ENCODE measurements at regions not wholly inside any gene's neighbourhood (a gene's known extent, or its start where the extent isn't known, plus 50 kb on each side); places are given as distances from the start of the nearest gene placed in this dataset.

DNA sequence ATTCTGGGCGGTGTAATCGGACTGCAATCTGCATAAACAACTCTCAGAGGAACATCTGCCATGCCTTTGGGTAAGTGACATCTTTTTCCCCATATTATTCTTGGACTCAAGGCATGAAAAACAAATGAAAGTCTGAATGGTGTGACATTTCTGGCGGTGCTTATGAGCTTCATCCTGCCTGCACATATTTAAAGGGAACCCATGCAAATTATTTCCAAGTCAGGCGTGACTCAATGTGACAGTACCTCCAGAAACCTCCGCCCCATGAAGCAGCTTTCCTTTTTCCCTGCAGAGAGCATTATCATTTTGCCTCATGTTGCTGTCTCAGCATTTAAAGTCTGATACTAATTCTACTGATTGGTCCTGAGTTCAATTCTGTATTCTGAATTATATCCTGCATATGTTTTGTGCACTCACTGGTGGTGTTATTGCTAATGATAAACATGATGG is 585.4 kb downstream of the SNAPC1 start:
- no peak for DNase-seq (ENCODE audit: extremely low read depth in 1 of 2, low read depth in 1 of 2)

GRCh38 chr14:62357362-62357761 is 595.1 kb downstream of the SNAPC1 start:
- no peak for DNase-seq (ENCODE audit: extremely low read depth in 1 of 2, low read depth in 1 of 2)

DNA sequence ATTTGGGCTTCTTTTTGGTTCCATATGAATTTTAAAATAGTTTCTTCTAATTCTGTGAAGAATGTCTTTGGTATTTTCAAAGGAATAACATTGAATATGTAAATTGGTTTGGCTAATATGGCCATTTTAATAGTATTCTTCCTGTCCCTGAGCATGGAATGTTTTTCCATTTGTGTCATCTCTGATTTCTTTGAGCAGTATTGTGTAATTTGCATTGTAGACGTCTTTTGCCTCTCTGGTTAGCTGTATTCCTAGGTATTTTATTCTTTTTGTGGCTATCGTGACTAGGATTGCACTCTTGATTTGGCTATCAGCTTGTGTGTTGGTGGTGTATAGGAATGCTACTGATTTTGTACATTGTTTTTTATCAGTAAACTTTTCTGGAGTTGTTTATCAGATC is 601.9 kb downstream of the SNAPC1 start:
- DNase-seq (ENCODE audit: extremely low read depth in 1 of 2, low read depth in 1 of 2): no peak

DNA sequence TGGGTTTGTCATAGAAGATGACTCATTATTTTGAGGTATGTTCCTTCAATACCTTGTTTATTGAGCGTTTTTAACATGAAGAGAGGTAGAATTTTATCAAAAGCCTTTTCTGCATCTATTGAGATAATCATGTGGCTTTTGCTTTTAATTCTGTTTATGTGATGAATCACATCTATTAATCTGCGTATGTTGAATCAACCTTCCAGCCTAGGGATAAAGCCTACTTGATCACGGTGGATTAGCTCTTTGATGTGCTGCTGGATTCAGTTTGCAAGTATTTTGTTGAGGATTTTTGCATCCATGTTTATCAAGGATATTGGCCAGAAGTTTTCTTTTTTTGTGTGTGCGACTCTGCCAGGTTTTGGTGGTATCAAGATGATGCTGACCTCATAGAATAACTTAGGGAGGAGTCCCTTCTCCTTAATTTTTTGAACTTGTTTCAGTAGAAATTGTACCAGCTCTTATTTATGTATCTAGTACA is 602.6 kb downstream of the SNAPC1 start:
- no peak for DNase-seq (ENCODE audit: extremely low read depth in 1 of 2, low read depth in 1 of 2)

DNA sequence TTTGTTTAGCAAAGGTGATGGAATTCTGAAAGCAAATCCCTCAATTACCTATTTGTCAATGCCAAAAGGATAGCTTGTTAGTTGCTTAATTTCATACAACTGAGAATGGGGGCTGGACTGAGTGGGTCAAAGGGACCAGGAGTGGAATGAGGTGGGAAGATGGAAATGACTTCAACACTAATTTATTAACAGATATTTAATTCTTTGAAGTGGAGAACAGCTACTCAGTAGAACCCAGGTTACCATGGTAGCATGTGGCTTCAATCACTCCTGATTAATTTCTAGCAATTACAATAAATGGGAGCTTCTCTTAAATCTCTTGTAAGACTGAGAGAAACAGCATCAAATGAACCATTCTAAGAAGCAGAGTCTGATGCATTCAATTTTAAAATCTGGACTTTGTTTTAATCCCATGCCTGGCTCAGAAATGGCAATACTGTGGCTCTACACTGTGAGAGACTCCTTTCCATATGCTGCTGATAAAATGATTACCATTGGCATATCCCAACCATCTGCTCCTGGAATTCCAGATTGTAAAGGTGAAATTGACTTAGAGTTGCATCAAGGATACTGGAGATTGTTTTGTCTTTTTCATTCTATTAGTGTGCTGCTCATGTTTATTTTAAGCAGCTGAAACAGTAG is 607.8 kb downstream of the SNAPC1 start:
- no peak for DNase-seq (ENCODE audit: extremely low read depth in 1 of 2, low read depth in 1 of 2)

DNA sequence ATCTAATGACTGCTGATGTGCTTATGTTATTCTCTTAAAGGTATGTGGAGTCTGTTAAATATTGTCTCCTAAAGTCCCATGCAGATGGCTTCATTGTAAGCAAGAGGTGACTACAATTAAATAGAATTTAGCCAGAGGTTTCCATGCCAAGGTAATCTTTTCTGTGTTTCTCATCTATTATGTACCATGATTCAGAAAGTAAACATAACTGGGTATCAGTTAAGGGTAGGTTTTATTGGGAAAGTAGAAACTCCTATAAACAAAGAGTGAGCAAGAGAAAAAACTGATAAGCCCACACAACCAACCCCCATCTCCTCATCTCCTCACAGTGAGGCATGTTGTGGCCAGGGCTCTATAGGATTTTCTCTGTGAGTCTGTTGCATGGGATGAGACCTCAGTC is 611.7 kb downstream of the SNAPC1 start:
- no peak for DNase-seq (ENCODE audit: extremely low read depth in 1 of 2, low read depth in 1 of 2)

DNA sequence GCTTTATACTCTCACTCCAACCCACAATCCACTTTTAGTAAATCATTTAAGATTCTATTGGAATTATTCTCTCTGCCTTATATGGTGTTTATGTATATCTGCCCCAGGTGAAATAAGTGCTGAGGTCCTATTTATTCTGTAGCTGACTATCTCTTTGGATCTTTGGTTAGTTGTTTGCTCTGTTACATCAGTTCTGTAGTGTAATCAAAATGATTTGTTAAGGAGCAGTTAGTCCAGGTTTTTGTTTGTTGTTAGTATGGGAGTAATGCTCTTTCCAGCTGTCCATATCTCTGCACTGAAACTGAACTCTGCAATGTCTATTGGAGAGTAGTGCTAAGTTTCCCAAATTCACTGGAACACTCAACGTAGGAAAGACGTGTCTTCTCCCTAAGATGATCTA is 615.8 kb downstream of the SNAPC1 start:
- no peak for DNase-seq (ENCODE audit: extremely low read depth in 1 of 2, low read depth in 1 of 2)

GRCh38 chr14:62381311-62382070 is 619.3 kb downstream of the SNAPC1 start:
- no peak for DNase-seq (ENCODE audit: extremely low read depth in 1 of 2, low read depth in 1 of 2)

DNA sequence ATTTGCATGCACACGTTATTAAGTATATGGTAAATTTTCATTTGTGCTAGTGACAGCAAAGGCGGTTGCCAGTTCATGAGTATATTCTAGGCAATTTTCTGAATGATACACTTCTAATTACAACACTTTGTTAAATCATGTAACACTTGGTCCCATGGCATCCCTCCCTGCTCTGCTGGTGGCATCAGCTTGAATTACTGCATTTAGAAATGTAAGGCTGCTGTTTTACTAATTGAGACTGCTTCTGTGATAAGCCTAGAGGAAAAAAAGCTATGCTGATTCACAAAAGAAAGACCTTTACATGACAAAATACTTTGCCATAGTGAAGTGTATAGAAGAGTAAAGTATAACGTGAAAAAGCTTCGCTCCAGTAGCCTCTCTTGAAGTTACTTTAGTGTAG is 636.1 kb downstream of the KCNH5 start:
- DNase-seq (ENCODE audit: extremely low read depth in 1 of 2, low read depth in 1 of 2): no peak

DNA sequence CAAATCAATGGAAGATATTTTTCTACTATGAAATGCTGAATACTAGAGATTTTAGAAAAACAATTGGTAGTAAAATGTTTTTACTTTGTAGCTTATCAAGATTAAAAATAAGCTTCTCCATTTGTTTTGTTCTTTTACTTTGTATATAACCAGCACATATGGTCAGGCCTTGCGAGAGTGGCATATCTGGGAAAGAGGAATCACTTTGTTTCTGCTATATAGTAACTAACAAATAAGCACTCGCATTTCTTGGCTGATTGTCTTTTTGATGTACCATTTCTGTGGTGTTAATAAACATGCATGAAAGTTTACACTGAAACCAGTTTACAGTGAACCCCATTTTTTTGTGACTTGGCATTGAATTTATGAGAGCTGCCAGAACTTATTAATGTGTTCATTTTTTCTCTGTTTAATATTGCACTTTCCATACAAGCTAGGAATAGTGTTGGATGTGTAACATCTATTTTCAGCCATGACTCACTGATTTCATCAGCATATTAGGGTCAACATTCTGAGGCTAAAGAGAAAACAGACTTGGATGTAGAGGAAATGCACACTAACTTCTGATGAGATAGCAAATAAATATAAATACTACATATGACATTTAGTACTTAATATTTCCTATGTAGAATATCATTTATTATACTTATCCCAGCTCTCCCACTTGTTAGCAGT is 635.5 kb downstream of the KCNH5 start:
- no peak for DNase-seq (ENCODE audit: extremely low read depth in 1 of 2, low read depth in 1 of 2)

- no peak for DNase-seq (ENCODE audit: extremely low read depth in 1 of 2, low read depth in 1 of 2)
Observed at GRCh38 chr14:62420847-62421246, 624.4 kb downstream of the KCNH5 start.

GRCh38 chr14:62428429-62429203 is 616.6 kb downstream of the KCNH5 start:
- no peak for DNase-seq (ENCODE audit: extremely low read depth in 1 of 2, low read depth in 1 of 2)

- DNase-seq (ENCODE audit: extremely low read depth in 1 of 2, low read depth in 1 of 2): no peak
Observed at GRCh38 chr14:62429683-62430082, 615.6 kb downstream of the KCNH5 start.

- DNase-seq (ENCODE audit: extremely low read depth in 1 of 2, low read depth in 1 of 2): no peak
Observed at GRCh38 chr14:62431496-62431895, 613.8 kb downstream of the KCNH5 start.

DNA sequence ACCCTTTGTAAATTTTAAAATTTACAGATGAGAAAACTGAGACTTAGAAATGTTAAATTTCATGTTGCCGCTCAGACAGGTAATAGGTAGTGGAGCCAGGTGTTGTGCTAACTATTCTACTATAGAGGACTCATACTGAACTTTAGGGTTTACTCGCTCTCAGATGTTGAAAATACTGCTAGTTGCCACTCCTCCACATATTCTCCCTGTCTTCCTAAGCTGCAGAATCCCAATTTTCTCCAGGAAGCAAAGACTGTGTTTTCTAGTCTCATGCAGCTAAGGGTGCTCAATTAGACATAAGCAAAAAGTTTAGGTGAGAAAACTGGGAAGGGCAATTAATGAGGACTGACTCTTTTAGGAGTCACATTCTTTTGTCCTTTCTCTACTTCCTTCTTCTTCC is 612.3 kb downstream of the KCNH5 start:
- no peak for DNase-seq (ENCODE audit: extremely low read depth in 1 of 2, low read depth in 1 of 2)

DNA sequence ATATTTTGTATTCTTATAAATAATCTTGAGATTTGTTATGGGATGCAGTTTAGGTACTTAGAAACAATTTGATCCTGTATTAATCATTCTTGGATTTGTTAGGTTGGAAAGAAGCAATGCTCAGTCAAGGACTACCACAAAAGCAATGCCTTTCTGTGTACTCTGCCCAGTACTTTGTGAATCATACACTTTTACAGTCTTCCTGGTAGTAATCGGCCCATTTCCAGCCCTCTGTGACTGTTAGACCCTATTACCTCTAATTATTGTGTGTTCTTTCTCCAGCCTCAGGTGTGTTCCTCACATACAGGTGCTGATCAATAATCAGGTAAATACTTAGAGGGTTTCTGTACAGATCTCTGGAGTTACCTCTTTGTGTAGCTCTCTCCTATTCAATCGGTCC is 609.0 kb downstream of the KCNH5 start:
- no peak for DNase-seq (ENCODE audit: extremely low read depth in 1 of 2, low read depth in 1 of 2)

- DNase-seq (ENCODE audit: extremely low read depth in 1 of 2, low read depth in 1 of 2): no peak
Observed at GRCh38 chr14:62439210-62439609, 606.0 kb downstream of the KCNH5 start.

DNA sequence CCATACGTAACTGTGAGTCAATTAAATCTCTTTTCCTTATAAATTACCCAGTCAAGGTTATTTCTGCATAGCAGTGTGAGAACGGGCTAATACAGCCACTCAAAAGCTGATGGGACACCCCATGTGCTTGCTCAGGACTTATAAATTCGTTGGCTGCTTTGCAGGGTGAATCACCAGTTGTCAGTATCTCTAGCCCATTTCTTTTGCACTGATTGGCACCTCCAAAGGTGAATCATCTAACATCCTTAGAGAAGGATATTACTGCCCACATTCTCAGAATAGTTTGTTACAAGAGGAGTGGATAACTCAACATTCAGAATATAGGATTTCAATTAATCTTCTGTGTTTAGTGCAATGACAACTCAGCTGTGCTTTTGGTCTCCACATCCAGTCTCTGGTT is 601.5 kb downstream of the KCNH5 start:
- no peak for DNase-seq (ENCODE audit: extremely low read depth in 1 of 2, low read depth in 1 of 2)

DNA sequence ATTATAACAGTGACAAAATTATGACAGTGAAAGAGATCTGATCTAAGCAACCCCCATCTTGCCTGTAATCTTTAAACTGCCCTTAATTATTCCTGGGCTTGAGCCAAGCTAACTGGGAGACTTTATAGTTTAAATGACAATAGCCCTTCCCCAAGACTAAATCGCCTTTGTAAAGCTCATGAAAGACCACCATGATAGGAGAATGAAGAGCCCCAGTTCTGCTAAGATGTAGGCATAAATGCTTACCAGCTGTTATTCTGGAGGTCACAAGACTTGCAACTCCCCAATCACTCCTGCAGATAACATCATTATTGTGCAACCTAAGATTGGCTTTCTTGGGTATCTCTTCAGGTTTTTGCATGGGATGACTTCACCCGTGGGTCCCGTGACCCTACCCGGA is 599.7 kb downstream of the KCNH5 start:
- no peak for DNase-seq (ENCODE audit: extremely low read depth in 1 of 2, low read depth in 1 of 2)

- DNase-seq (ENCODE audit: extremely low read depth in 1 of 2, low read depth in 1 of 2): no peak
Observed at GRCh38 chr14:62451221-62451620, 594.0 kb downstream of the KCNH5 start.

DNA sequence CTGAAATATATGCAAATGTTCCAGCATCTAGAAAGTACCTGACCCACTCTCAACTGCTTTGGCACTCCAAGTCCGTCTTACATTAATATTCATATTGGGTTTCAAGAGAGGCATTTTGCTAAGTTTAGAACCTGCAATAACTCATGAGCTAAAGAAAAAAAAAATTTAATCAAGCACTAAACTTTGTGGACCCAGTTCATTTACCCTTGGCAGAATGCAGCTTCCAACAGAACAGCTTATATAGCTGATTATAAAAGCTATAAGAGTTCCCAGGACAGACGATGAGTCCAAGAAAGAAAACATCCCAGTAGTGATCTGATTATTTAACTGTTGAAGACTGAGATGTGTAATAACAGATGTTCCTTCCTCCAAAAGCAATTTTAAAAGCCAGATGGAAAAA is 592.0 kb downstream of the KCNH5 start:
- DNase-seq (ENCODE audit: extremely low read depth in 1 of 2, low read depth in 1 of 2): no peak

Measured in stimulated activated CD8-positive, alpha-beta memory T cell treated with anti-CD3 and anti-CD28 coated beads, Interleukin-7, amount 100 ng/mL, for 48 hours (primary cell).